ENCODE measurements at regions not wholly inside any gene's neighbourhood (a gene's known extent, or its start where the extent isn't known, plus 50 kb on each side); places are given as distances from the start of the nearest gene placed in this dataset.

- DNase-seq: no peak
Observed at GRCh38 chr5:87948486-87948885, 320.2 kb downstream of the TMEM161B start.

DNA sequence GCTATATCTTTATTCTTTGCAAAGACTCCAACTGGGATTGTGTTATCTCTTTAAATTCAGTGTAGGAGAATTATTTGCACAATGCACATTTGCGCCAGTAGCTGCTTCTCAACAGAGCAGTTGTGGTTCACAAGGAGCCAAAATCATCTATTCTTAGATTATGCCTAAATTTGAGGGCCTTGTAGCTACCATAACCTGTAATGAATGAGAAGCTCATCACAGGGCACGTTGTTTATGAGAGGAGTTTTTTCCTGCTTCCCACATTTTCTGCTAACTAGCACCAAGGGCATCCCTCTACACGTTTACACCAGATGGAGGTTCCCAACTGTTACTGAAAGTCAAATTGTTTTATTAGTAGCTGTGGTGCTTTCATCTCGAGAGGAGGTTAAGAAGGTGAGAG, 322.4 kb downstream of the TMEM161B start:
- no peak for DNase-seq

- no peak for DNase-seq
Observed at GRCh38 chr5:87945286-87945650, 323.4 kb downstream of the TMEM161B start.

DNA sequence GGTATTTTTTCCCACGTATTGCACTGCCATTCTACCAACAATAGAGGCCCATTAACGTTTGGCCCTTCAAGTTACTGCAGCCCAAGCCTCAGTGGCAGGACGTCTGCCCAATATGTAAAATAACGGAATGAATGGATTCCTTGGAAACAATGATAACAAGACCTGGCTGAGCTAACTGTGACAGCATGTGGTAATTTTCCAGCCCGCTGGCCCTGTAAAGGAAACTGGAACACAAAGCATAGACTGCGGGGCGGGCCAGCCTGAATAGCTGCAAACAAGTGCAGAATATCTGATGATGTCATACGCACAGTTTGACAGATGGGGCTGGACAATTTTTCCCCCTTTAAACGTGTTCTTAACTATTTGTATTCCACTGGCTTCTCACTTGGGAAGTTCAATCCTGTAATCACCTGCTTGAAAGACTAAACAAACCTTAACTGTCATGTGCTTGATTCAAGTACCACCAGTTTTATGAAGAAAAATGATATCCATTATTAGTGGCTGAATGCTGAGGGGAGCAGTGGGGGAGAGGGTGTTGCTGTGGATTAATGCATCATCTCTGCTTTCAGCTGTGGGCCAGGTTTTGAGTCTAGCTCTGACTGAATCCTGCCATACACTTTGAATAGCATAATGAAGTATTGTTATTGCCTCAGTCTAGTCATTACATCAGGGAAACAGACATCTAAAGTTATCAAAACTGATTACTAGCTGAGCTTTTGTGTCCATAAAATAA, 323.9 kb downstream of the TMEM161B start:
- no peak for DNase-seq

GRCh38 chr5:87940775-87941174, 327.9 kb downstream of the TMEM161B start:
- DNase-seq: no peak

DNA sequence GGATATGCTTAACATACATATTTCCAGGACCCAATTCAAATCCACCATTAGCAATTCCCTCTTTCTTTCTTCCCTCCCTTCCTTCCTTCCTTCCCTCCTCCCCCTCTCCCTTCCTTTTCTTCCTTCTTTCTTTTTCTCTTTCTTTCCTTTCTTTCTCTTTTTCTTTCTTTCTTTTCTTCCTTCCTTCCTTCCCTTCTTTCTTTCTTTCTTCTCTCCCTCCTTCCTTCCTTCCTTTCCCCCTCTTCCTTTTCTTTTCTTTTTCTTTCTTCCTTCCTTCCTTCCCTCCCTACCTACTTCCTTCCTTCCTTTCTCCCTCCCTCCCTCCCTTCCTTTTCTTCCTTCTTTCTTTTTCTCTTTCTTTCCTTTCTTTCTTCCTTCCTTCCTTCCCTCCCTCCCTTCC, 332.0 kb downstream of the TMEM161B start:
- DNase-seq: no peak

DNA sequence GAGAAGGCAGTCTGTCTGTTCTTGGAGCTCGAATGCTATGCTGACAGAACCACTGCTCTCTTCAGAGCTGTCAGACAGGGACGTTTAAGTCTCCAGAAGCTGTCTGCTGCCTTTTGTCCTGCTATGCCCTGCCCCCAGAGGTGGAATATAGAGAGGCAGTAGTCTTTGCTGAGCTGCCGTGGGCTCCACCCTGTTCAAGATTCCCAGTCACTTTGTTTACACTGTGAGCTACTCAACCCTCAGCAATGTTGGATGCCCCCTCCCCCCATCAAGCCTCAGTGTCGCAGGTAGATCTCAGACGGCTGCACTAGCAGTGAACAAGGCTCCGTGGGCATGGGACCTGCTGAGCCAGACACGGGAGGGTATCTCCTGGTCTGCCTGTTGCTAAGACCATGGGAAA, 344.2 kb downstream of the TMEM161B start:
- DNase-seq: no peak

- DNase-seq: no peak
Observed at GRCh38 chr5:87916320-87916719, 352.3 kb downstream of the TMEM161B start.

DNA sequence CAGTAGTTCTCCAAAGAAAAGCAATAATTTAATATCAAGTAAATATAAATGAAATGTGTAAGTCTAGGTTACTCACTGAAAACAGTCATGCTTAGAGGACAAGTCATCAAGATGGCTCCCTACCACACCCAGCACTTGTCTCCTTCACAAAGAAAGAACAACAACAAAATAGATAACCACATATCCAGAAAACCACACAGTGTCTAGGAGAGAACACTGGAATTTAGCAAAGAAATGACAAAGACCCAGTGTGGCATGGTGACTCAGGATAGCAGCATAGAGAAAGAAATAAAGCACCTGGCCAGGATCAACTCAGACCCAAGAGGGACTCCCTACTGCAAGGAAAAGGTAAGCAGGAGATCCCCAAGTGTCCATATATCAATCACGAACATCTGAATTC, 356.2 kb downstream of the TMEM161B start:
- DNase-seq: no peak

GRCh38 chr5:87909382-87909781, 359.3 kb downstream of the TMEM161B start:
- DNase-seq: no peak

GRCh38 chr5:87906962-87907361, 361.7 kb downstream of the TMEM161B start:
- DNase-seq: no peak

DNA sequence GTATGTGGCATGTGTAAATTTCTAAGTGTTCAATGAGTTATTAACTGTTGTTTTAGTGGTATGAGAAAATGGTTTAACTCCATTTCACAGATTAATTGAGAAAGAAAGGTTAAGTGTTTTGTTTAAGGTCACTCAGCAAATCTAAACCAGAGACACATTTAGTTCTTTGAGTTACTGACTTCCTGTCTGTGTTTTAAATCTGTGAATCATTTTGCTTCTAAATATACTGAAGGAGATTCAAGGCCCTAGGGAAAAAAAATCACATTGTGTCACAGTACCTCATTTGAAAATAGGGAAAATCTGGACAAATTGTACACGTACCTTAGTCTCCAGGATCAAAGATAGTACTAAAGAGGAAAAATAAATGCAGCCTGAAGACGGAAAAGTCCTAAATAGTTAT, 368.2 kb downstream of the TMEM161B start:
- DNase-seq: no peak

DNA sequence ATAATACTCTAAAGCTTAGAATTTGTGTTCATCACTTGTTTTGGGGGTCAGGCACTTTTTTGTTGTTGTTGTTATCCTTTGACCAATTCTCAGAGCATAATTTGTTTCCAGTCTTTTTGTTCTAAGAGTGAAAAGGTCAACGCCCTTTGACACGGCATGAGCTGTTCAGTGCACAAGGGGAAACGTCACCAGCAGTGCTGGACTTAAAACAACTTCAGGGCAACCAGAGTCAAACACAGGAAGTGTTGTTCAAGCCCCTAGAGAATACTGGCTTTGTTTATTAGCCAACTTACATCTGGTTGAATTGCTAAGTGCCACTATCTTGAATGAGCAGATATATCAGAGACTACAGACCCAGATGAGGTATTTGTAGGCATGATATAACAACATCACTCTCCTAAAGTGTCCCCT, 368.9 kb downstream of the TMEM161B start:
- no peak for DNase-seq

GRCh38 chr5:87899208-87899661, 369.4 kb downstream of the TMEM161B start:
- no peak for DNase-seq

DNA sequence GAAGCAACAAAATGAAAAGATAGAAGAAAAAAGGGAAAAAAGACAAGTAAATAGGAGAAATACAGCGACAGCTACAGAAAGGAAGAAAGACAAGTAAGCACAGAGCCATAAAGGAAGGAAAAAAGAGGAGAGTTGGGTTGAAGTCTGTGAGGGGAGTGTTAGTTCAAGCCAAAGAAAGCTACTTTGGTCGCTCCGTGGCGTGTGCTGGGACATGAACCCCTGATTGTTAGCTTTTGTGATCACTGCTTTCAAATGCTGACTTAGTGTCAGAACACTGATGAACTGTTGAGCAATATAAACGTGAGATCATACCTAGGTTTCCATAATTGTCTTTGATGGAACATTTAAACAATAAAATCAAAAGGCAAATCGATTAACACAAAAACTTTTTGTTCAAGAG, 370.1 kb downstream of the TMEM161B start:
- DNase-seq: no peak

DNA sequence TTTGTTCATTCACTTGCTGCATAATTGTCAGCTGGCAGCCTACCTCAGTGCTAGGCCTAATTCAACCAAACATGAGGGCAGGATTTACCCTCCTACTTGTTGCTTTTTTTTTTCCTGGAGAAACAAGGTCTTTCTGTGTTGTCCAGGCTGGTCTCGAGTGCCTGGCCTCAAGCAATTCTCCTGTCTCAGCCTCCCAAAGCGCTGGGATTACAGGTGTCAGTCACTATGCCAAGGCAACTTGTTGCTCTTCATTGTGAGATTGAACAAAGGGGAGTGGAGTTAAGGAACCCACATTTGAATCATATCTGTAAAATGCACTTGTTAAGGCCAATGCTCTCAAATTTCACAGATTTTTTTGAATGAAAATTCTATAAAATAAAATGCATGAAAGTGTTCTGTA, 380.5 kb downstream of the TMEM161B start:
- no peak for DNase-seq

DNA sequence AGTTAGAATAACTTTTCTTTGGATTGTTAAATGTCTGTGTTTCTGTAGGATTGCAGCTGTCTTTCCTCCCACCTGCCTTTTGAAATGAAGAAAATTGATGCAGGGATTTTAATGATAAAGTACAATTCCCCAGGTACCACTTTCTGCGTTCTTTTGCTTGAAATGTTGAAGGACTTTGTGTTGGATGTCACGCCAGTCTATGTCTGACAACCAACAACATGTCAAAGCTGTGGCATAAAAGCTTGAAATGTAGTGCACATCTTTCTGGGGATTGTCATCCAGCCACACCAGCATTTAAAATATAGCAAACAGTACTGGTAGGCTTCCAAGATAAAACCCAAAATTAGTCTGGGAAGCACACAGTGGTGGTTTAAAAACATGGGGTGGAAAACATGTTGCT, 381.4 kb downstream of the TMEM161B start:
- DNase-seq: no peak

GRCh38 chr5:87886164-87886563, 382.5 kb downstream of the TMEM161B start:
- DNase-seq: no peak

GRCh38 chr5:87885758-87886157, 382.9 kb downstream of the TMEM161B start:
- DNase-seq: no peak

DNA sequence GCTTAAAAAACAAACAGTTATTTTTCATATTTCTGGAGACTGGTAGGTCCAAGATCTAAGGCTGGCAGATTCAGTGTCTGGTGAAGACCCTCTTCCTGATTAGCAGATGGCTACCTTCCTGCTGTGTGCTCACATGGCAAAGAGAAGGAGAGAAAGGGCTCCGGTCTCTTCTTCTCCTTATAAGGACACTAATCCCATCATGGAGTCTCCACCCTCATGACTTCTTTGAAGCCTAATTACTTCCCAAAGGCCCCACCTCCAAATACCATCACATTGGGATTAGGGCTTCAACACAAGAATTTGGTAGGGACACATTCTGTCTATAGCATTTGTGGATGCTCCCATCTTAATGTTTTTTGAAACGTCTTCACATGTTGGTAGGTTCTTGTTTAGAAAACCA, 391.1 kb downstream of the TMEM161B start:
- no peak for DNase-seq

DNA sequence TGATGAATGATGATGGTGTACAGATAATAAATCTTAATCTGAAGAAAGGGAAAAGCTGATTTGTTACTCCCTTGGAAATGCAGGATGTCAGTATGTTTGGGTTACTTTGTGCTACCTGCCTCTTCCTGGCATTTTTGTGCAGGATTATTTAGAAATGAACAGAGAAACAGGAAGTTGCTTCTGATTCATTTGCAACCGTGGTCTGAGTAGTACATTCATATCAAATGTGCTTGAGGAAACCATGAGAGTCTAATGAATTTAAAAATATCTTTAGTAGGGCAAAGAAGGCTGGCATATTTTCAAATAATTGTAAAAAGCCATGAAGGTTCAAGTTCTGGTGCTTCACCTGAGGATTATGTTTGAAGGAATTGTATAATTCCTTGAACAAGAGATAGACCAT, 391.6 kb downstream of the TMEM161B start:
- no peak for DNase-seq

DNA sequence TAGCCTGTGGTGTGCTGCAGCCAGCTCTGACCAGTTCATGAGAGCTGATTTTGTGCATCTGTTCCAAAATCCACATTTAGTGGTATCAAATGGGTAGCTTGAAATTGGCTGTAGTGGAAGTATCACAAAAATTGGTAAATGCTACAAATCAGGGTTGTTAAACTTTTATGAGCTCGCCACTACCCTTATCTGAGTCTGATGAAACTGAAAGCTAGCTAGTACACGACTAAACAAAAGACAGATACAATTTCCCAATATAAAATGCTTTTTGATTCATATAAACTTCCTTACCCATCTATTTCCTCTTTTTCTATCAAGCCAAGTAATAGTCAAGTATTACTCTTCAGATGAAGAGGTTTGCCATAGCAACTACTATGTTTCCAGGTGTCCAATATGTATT, 392.0 kb downstream of the TMEM161B start:
- DNase-seq: no peak

- no peak for DNase-seq
Observed at GRCh38 chr5:87872986-87873385, 395.7 kb downstream of the TMEM161B start.

DNA sequence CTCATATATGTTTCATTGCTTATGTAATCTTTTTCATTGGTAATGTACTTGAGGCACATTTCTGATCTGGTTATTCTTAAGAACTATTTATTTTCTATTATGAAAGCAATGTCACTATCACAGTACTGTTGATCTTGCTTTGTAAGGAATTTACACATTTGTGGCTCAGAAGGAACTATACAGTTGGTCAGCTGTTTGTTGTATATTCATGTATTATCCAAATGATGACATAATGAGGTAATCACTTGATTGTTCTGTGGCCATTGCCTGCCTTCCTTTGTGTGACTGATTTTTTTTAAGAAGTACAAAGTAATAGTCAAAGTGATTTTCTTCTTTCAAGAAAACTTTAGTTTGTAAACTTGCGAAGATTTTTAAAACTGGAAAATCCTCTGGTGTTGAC, 399.9 kb downstream of the TMEM161B start:
- DNase-seq: no peak

DNA sequence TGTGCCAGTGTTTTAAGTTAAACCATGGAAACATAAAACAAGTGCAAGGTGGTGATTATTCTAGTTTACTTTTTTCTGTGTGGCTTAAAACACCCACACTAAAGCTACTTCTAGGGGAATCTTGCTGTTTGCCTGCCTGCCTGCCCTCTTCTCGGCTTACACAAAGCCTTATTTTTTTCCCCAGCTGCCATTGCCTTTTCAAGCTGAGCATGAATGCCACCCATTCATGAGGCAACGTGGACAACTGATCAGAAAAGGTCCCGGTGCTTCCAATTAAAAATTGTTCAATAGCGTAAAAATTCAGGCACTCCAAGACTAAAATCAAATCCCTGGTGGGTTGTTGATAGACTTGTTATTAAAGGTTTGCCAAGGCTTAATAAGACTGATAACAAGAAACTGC, 401.4 kb downstream of the TMEM161B start:
- no peak for DNase-seq

Data from CD4-positive, alpha-beta T cell treated with Interleukin-1 beta for 1 hour (primary cell).